Body of pancreas (tissue), 4 donors: ENCODE measurements at regions not wholly inside any gene's neighbourhood (a gene's known extent, or its start where the extent isn't known, plus 50 kb on each side); places are given as distances from the start of the nearest gene placed in this dataset.

ENCODE experiments used
- ATAC-seq: fragments of 150-250 bp; one replicate; pipeline ENCODE4 v1.9.1; 2016
- DNase-seq, 4 donors: peaks; one replicate each; pipeline ENCODE4 v3.0.0-alpha.2; 2019
- H3K27ac ChIP-seq, 4 donors: fragments of 200-600 bp; sonication (generic); 1 replicate in 3 of 4; 2 replicates in 1 of 4; pipeline versions ENCODE4 v1.5.1 to v1.6.1; 2016 to 2019; ENCODE audit warnings: mild to moderate bottlenecking in 1 of 4, mixed read lengths in 1 of 4, moderate library complexity in 1 of 4
- H3K27me3 ChIP-seq, 2 donors: fragments of 200-600 bp; sonication (generic); one replicate each; pipeline ENCODE4 v1.6.0; 2016; ENCODE audit warnings: mild to moderate bottlenecking in 1 of 2
- H3K36me3 ChIP-seq, 2 donors: fragments of 200-600 bp; sonication (generic); replicated peaks in 1 of 2; 2 replicates each; pipeline ENCODE4 v1.5.1; 2016; ENCODE audit warnings: low read depth in 2 of 2; ENCODE audit not compliant: insufficient read depth in 1 of 2
- H3K4me1 ChIP-seq: fragments of 200-600 bp; sonication (generic); one replicate; pipeline ENCODE4 v1.6.0; 2016
- H3K4me3 ChIP-seq, 2 donors: fragments of 200-600 bp; sonication (generic); 1 replicate in 1 of 2; 2 replicates in 1 of 2; pipeline ENCODE4 v1.5.1; 2016 to 2019
- H3K9me3 ChIP-seq, 3 donors: fragments of 200-600 bp; sonication (generic); 1 replicate in 2 of 3; 2 replicates in 1 of 3; pipeline ENCODE4 v1.5.1; 2016
- POLR2A ChIP-seq, 3 donors: fragments of 450-650 bp; IDR thresholded peaks; one replicate each; pipeline ENCODE4 v1.6.1; 2016; ENCODE audit warnings: antibody characterized with exemption in 3 of 3, mild to moderate bottlenecking in 2 of 3
- WGBS, 2 donors: methylation state at CpG; one replicate each; pipeline ENCODE4 v1.1.5; 2017; 5-methylcytosine and 5-hydroxymethylcytosine counted together
- intact Hi-C: fragments of 100-400 bp; cut with DNase I; formaldehyde crosslinking; loops from one replicate; pipeline ENCODE4 v1.15.1; 2023
- TF ChIP-seq, protein P1 (sequence below), 7 experiments: fragments of 450-650 bp in 4 of 7; fragments of 200-600 bp in 3 of 7; sonication (generic) in 3 of 7; IDR thresholded peaks; one replicate each; pipeline ENCODE4 v1.5.1; 2016 to 2019; ENCODE audit warnings: antibody characterized with exemption in 7 of 7

- WGBS, 2 donors, result 78 to 84% methylated on average over 8 of the region's 8 CpGs
- ATAC-seq, result no peak
- peaks cover 21% of the 10 kb centered on the region for H3K4me1 ChIP-seq
Observed at GRCh38 chr3:72126441-72127223, 341.7 kb upstream of the PROK2 start.

GRCh38 chr3:72123908-72124441 is 339.0 kb upstream of the PROK2 start:
- TF ChIP-seq POLR2A (IDR thresholded peaks at IDR 0.05), result no peak
- TF ChIP-seq, protein P1, sequence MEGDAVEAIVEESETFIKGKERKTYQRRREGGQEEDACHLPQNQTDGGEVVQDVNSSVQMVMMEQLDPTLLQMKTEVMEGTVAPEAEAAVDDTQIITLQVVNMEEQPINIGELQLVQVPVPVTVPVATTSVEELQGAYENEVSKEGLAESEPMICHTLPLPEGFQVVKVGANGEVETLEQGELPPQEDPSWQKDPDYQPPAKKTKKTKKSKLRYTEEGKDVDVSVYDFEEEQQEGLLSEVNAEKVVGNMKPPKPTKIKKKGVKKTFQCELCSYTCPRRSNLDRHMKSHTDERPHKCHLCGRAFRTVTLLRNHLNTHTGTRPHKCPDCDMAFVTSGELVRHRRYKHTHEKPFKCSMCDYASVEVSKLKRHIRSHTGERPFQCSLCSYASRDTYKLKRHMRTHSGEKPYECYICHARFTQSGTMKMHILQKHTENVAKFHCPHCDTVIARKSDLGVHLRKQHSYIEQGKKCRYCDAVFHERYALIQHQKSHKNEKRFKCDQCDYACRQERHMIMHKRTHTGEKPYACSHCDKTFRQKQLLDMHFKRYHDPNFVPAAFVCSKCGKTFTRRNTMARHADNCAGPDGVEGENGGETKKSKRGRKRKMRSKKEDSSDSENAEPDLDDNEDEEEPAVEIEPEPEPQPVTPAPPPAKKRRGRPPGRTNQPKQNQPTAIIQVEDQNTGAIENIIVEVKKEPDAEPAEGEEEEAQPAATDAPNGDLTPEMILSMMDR (IDR thresholded peaks at IDR 0.05), result no peak
- Histone ChIP-seq H3K27me3 (no peaks in the 10 kb centered on the region), H3K27ac (no peak overlapping the region), H3K9me3 (no peaks in the 10 kb centered on the region), H3K36me3 (no peaks in the 10 kb centered on the region), H3K4me3 (no peak overlapping the region), H3K4me1 (peaks cover 10% of the 10 kb centered on the region)
- intact Hi-C loops, result no loop called here
- ATAC-seq, result peak; percentile 89
- WGBS, 2 donors, result 18 to 32% methylated on average over 7 of the region's 7 CpGs
- peak; percentile 59 to 86 (median 72) for DNase-seq

More at GRCh38 chr3:72126441-72127223, 341.7 kb upstream of the PROK2 start:
- TF ChIP-seq, protein P1 (IDR thresholded peaks at IDR 0.05), result no peak
- no peak for TF ChIP-seq POLR2A (IDR thresholded peaks at IDR 0.05)
- intact Hi-C loops, result no loop called here
- Histone ChIP-seq H3K27me3 (no peaks in the 10 kb centered on the region), H3K4me3 (no peak overlapping the region), H3K36me3 (no peaks in the 10 kb centered on the region), H3K27ac (no peak overlapping the region), H3K9me3 (no peaks in the 10 kb centered on the region)
- DNase-seq, result no peak

DNA sequence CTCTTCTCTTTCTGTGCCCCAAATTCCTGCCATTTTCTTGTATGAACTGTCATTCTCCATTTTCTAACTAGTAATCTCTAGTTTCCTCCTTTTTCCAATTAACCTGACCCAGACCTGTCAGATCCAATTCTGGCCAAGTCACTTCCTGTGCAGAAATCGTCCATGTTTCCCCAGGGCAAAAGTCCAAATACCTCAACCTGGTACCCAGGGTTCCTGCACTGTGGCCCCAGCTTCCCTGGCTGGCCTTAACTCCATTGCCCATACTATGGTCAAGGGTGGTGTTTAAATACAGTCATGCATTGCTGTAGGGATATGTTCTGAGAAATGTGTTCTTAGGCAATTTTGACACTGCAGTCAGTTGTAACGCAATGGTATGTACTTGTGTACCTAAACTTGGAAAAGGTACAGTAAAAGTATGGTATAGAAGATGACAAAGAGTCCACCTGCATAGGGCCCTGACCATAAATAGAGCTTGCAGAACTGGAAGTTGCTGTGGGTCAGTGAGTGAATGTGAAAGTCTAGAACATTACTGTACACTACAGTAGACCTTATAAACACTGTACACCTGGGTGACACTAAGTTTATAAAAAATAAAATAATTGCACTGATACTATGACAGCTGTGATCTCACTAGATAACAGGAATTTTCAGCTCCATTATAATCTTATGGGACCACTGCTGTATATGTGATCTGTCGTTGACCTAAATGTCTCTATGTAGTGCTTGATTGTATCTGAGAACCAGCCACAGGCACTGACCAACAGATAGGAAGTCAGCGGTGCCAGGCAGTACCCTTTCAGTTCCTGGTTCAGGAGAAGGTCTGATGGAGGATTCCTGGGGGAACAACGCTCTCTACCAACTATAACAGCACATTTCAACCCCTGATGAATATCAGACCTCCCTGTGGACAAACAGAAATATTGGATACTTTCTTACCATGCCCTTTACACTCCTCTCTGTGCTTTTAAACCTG is 336.1 kb upstream of the PROK2 start:
- H3K27me3 ChIP-seq, result no peaks in the 10 kb centered on the region
- H3K4me3 ChIP-seq, result no peak overlapping the region
- peaks cover 8% of the 10 kb centered on the region for H3K4me1 ChIP-seq
- ATAC-seq (no peak), DNase-seq (no peak)
- intact Hi-C loops, result no loop called here
- H3K27ac ChIP-seq, result no peak overlapping the region
- no peak for TF ChIP-seq POLR2A (IDR thresholded peaks at IDR 0.05)
- TF ChIP-seq, protein P1 (IDR thresholded peaks at IDR 0.05), result no peak
- no peaks in the 10 kb centered on the region for H3K9me3 ChIP-seq
- H3K36me3 ChIP-seq, result no peaks in the 10 kb centered on the region
- WGBS, 2 donors, result 75 to 79% methylated on average over 5 of the region's 5 CpGs

DNA sequence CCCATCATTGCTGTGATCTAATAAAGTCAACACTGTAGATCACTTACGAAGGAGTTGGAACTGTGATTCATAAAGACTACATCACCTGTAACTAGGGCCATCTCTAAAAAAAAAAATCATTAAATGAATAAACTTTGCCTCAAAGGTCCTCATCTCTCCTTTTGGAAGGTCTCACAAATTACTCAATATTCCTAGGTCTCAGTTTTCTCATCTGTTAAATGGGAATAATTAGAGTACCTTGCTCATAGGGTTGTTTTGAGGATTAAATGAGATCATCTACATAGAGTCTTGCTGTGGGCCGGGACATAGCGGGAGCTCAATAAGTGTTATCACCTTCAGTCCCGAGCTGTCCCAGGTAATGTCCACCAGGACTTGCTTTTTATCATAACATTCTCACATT is 335.1 kb upstream of the PROK2 start:
- intact Hi-C loops, result no loop called here
- no peak for DNase-seq
- H3K9me3 ChIP-seq, result no peaks in the 10 kb centered on the region
- no peaks in the 10 kb centered on the region for H3K27me3 ChIP-seq
- H3K36me3 ChIP-seq, result no peaks in the 10 kb centered on the region
- no peak overlapping the region for H3K27ac ChIP-seq
- H3K4me1 ChIP-seq, result peaks cover 8% of the 10 kb centered on the region
- TF ChIP-seq POLR2A (IDR thresholded peaks at IDR 0.05), result no peak
- H3K4me3 ChIP-seq, result no peak overlapping the region
- 93% methylated on average over 4 of the region's 4 CpGs for WGBS, 2 donors
- no peak for ATAC-seq

GRCh38 chr3:72118628-72119027 is 333.7 kb upstream of the PROK2 start:
- intact Hi-C loops, result no loop called here
- TF ChIP-seq POLR2A (IDR thresholded peaks at IDR 0.05), result no peak
- TF ChIP-seq, protein P1 (IDR thresholded peaks at IDR 0.05), result no peak

More at GRCh38 chr3:72118628-72119027, 333.7 kb upstream of the PROK2 start:
- ATAC-seq, result no peak
- H3K4me3 ChIP-seq, result no peak overlapping the region
- no peaks in the 10 kb centered on the region for H3K27me3 ChIP-seq
- no peaks in the 10 kb centered on the region for H3K9me3 ChIP-seq
- H3K27ac ChIP-seq, result no peak overlapping the region
- DNase-seq, result no peak
- H3K36me3 ChIP-seq, result no peaks in the 10 kb centered on the region
- H3K4me1 ChIP-seq, result no peaks in the 10 kb centered on the region
